Thymus (tissue), 11 donors: ENCODE measurements at regions not wholly inside any gene's neighbourhood (a gene's known extent, or its start where the extent isn't known, plus 50 kb on each side); places are given as distances from the start of the nearest gene placed in this dataset.

Source experiments
- DNase-seq, 9 donors: peaks; one replicate each; pipeline ENCODE4 v3.0.0-alpha.2; 2013; ENCODE audit warnings: low spot score in 9 of 9, low read depth in 6 of 9, missing footprints in 1 of 9
- H3K27ac ChIP-seq, 2 donors: one replicate each; pipeline ENCODE4 v1.5.1; 2013; ENCODE audit warnings: control low read depth in 1 of 2, low read depth in 1 of 2, low read length in 1 of 2, mild to moderate bottlenecking in 1 of 2, moderate library complexity in 1 of 2
- H3K27me3 ChIP-seq, 2 donors: one replicate each; pipeline ENCODE4 v1.5.1; 2013; ENCODE audit warnings: low read length in 1 of 2; ENCODE audit not compliant: control insufficient read depth in 2 of 2, insufficient read depth in 1 of 2
- H3K36me3 ChIP-seq, 2 donors: one replicate each; pipeline ENCODE4 v1.5.1; 2013; ENCODE audit warnings: low read length in 1 of 2, mild to moderate bottlenecking in 1 of 2, moderate library complexity in 1 of 2; ENCODE audit not compliant: control insufficient read depth in 2 of 2, insufficient read depth in 2 of 2
- H3K4me1 ChIP-seq, 2 donors: one replicate each; pipeline ENCODE4 v1.5.1; 2013; ENCODE audit warnings: low read length in 2 of 2; ENCODE audit not compliant: control insufficient read depth in 2 of 2, insufficient read depth in 2 of 2
- H3K4me3 ChIP-seq, 2 donors: one replicate each; pipeline ENCODE4 v1.5.1; 2013; ENCODE audit warnings: low read length in 2 of 2, control low read depth in 1 of 2, mild to moderate bottlenecking in 1 of 2
- H3K9me3 ChIP-seq, 2 donors: one replicate each; pipeline ENCODE4 v1.5.1; 2013; ENCODE audit warnings: low read length in 1 of 2, mild to moderate bottlenecking in 1 of 2; ENCODE audit not compliant: control insufficient read depth in 2 of 2, insufficient read depth in 1 of 2
- WGBS: extraction: QIAGEN DNeasy Blood & Tissue Kit; methylation state at CpG from one replicate; pipeline ENCODE4 v1.1.7; 2013; 5-methylcytosine and 5-hydroxymethylcytosine counted together
- donor health status: healthy.

GRCh38 chr9:88326936-88327335, 61.3 kb upstream of the SPIN1 start:
- no peaks in the 10 kb centered on the region for H3K36me3 ChIP-seq
- no peaks in the 10 kb centered on the region for H3K27me3 ChIP-seq
- H3K4me3 ChIP-seq: no peak overlapping the region
- peaks cover 12 to 26% of the 10 kb centered on the region in 2 donors for H3K4me1 ChIP-seq
- no peaks in the 10 kb centered on the region for H3K9me3 ChIP-seq
- H3K27ac ChIP-seq: no peak overlapping the region
- WGBS: over 99% methylated on average over 2 of the region's 2 CpGs
- DNase-seq: no peak

- peaks cover 12 to 33% of the 10 kb centered on the region in 2 donors for H3K4me1 ChIP-seq
- H3K36me3 ChIP-seq: no peaks in the 10 kb centered on the region
- 97% methylated on average over 9 of the region's 9 CpGs for WGBS
- H3K27ac ChIP-seq: no peak overlapping the region
- no peaks in the 10 kb centered on the region for H3K9me3 ChIP-seq
- no peak overlapping the region for H3K4me3 ChIP-seq
- H3K27me3 ChIP-seq: no peaks in the 10 kb centered on the region
- DNase-seq: no peak
Measured at GRCh38 chr9:88326015-88326414, 62.2 kb upstream of the SPIN1 start.

- peaks cover 12 to 33% of the 10 kb centered on the region in 2 donors for H3K4me1 ChIP-seq
- peak; percentile 49 to 93 (median 77) for DNase-seq
- no peak overlapping the region for H3K4me3 ChIP-seq
- H3K36me3 ChIP-seq: no peaks in the 10 kb centered on the region
- H3K27ac ChIP-seq: peak overlapping the region; percentile 71 to 85
- WGBS: 20% methylated on average over 4 of the region's 4 CpGs
- H3K27me3 ChIP-seq: no peaks in the 10 kb centered on the region
- no peaks in the 10 kb centered on the region for H3K9me3 ChIP-seq
Measured at GRCh38 chr9:88322906-88323566, 65.2 kb upstream of the SPIN1 start.

DNA sequence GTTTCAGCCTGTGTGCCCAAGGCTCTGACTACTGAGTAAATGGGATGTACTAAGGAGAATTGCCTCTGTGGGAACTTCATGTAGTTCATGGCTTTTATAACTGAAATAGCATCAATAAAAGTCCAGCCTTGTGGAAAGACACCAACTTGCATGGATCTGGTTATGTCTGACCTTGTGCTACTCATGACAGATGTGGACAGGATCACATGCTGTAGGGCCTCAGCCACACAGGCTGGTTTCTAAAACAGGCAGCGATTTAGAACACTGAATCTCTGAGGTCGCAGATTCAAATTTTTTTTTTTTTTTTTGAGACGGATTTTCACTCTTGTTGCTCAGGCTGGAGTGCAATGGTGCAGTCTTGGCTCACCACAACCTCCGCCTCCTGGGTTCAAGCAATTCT, 66.5 kb upstream of the SPIN1 start:
- Histone ChIP-seq H3K4me1 (peaks cover 12 to 33% of the 10 kb centered on the region in 2 donors), H3K27ac (no peak overlapping the region), H3K27me3 (no peaks in the 10 kb centered on the region), H3K4me3 (no peak overlapping the region), H3K36me3 (no peaks in the 10 kb centered on the region), H3K9me3 (no peaks in the 10 kb centered on the region)
- 75% methylated on average over 4 of the region's 4 CpGs for WGBS
- DNase-seq: no peak

DNA sequence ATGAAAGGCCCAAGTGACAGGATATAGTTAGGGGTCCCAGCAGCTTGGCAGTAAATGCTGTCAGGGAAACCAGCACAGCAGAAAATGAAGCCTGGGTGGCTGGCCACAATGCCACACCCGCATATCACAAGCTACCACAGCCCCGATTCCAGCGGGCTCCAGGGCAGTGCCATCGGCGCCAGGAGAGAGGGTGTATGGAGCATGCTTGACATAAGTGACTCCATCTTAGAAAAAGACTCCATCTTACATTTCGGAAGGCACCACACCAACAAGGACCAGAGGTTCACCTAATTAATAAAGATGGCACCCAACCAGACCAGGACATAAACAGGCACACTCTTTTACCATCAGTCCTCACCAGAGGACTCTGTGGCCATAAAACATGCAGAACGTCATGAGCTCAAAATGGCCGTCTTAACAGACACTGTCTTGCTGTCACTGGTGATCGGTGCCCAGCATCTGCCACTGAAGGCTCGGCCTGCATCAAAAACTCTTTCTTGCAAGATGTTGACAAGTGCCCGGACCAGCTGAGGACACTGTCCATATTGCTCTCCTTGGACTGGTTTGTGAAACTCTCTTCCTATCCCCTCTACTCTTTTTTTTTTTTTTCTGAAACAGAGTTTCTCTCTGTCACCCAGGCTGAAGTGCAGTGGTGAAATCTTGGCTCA, 67.4 kb upstream of the SPIN1 start:
- no peak overlapping the region for H3K27ac ChIP-seq
- WGBS: 98% methylated on average over 11 of the region's 11 CpGs
- no peaks in the 10 kb centered on the region for H3K27me3 ChIP-seq
- no peaks in the 10 kb centered on the region for H3K36me3 ChIP-seq
- H3K4me1 ChIP-seq: peaks cover 12 to 33% of the 10 kb centered on the region in 2 donors
- DNase-seq: no peak
- no peak overlapping the region for H3K4me3 ChIP-seq
- no peaks in the 10 kb centered on the region for H3K9me3 ChIP-seq

GRCh38 chr9:88319936-88320747, 68.1 kb upstream of the SPIN1 start:
- no peak for DNase-seq
- Histone ChIP-seq H3K4me1 (peaks cover 12 to 33% of the 10 kb centered on the region in 2 donors), H3K9me3 (no peaks in the 10 kb centered on the region), H3K27ac (no peak overlapping the region), H3K36me3 (no peaks in the 10 kb centered on the region), H3K4me3 (no peak overlapping the region), H3K27me3 (no peaks in the 10 kb centered on the region)
- WGBS: 96% methylated on average over 6 of the region's 6 CpGs

DNA sequence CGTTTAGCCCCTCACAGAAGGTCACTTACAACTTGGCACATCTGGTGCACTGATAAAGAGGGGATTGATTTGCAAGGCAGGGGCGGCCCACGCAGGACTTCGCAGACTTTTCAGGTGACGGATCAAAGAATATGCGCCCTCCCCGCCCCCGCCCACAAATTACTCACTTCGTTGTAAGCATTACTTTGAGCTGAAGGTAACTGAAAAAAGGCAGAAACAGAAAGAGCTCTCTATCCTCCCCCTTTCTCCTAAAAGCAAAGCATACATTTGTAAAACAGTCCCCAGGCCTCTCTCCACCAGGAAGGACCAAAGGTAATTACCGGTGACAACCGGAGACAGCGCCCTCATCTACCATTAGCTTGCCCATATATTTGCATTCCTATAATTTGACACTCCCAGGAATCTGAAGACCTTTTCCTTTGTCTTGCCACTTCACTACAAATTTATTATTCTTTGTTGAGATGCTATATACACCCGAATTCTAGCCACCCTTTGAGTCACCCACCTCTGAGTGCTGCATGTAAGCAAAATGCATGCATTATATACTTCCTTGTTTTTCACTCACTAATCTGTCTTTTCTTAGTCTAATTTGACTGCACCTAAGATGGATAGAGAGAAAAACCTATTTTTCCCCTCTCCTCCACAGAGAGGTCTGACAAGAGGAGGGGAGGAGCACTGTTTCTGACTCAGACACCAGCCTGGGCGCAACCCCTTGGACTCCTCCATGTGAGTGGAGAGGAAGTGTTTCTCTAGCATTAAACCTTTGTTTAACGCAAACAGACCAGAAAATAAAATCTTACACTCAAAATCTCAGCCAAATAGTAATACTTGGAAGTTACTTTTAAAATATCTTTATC, 74.7 kb upstream of the SPIN1 start:
- Histone ChIP-seq H3K27ac (peak overlapping the region; percentile 32 to 42), H3K9me3 (no peaks in the 10 kb centered on the region), H3K4me1 (peaks cover 0 to 21% of the 10 kb centered on the region in 2 donors), H3K36me3 (no peaks in the 10 kb centered on the region), H3K27me3 (no peaks in the 10 kb centered on the region), H3K4me3 (no peak overlapping the region)
- peak in 1 of 9 donors; percentile 28 for DNase-seq
- 89% methylated on average over 15 of the region's 15 CpGs for WGBS

- no peak overlapping the region for H3K4me3 ChIP-seq
Measured at GRCh38 chr9:88312517-88313103, 75.6 kb upstream of the SPIN1 start.

More at GRCh38 chr9:88312517-88313103, 75.6 kb upstream of the SPIN1 start:
- WGBS: 90% methylated on average over 13 of the region's 13 CpGs
- Histone ChIP-seq H3K27me3 (no peaks in the 10 kb centered on the region), H3K9me3 (no peaks in the 10 kb centered on the region), H3K27ac (peak overlapping the region; percentile 8 to 36), H3K4me1 (peaks cover 0 to 21% of the 10 kb centered on the region in 2 donors), H3K36me3 (no peaks in the 10 kb centered on the region)
- DNase-seq: peak in 2 of 9 donors; percentile 16 to 31
